ENCODE measurements at regions not wholly inside any gene's neighbourhood (a gene's known extent, or its start where the extent isn't known, plus 50 kb on each side); places are given as distances from the start of the nearest gene placed in this dataset.

DNA sequence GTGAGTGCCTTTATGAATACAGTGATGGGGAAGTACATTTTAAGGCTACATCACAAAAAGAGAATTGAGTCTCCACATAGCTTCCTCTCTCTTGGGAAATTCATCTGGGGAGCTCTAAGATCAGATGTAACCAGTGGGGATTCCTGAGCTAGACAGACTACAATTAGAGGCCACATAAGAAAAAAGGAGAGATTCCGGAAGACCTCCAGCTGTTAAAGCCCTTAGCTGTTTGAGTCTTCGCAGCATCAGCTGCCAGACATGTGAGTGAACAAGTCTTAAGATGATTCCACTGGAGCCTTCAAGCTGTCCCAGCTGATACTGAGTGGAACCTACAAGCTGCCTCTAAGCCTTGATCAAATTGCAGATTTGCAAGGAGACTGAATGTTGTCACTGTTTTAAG lies 448.5 kb downstream of the NXPH1 start:
- no peak overlapping the region for H2BK20ac ChIP-seq (ENCODE audit: low read depth, low read length)
- H3K4ac ChIP-seq (ENCODE audit: low read depth, low read length) = no peak overlapping the region
- no peak overlapping the region for H3K9ac ChIP-seq (ENCODE audit: low read depth, low read length)
- H3K4me2 ChIP-seq (ENCODE audit: low read depth, low read length) = no peak overlapping the region
- H4K8ac ChIP-seq (ENCODE audit: low read depth in 2 of 2, low read length in 2 of 2) = no peak overlapping the region
- H2BK15ac ChIP-seq (ENCODE audit: low read depth, low read length) = no peak overlapping the region
- no peak overlapping the region for H2AK5ac ChIP-seq (ENCODE audit: low read depth, low read length)
- no peak overlapping the region for H2BK120ac ChIP-seq (ENCODE audit: low read depth, low read length)
- H4K5ac ChIP-seq (ENCODE audit: low read depth, low read length) = no peak overlapping the region
- H3K79me1 ChIP-seq (ENCODE audit: low read depth in 1 of 2, low read length in 2 of 2) = no peaks in the 10 kb centered on the region
- in situ Hi-C loops (cut with MboI; ENCODE audit: low sequenced_read_pairs) (no loop called here), dilution Hi-C loops (cut with HindIII; ENCODE audit: low sequenced_read_pairs, unreplicated experiment) (no loop called here), intact Hi-C loops (cut with micrococcal nuclease) (no loop called here)
- no peaks in the 10 kb centered on the region for H4K20me1 ChIP-seq (ENCODE audit: insufficient read depth, low read length)
- CTCF ChIA-PET = no interaction called here
- H3K27me3 ChIP-seq (ENCODE audit: control insufficient read depth, insufficient read depth, low read length) = no peaks in the 10 kb centered on the region
- TF ChIP-seq NFE2L2 (IDR thresholded peaks at IDR 0.05; ENCODE audit: low read depth, low read length) (no peak), RCOR1 (IDR thresholded peaks at IDR 0.05; ENCODE audit: insufficient replicate concordance, low read length) (no peak), MAZ (IDR thresholded peaks at IDR 0.05; ENCODE audit: borderline replicate concordance, low read depth, low read length) (no peak), MAFK (IDR thresholded peaks at IDR 0.05; ENCODE audit: low read depth, low read length) (no peak), BHLHE40 (IDR thresholded peaks at IDR 0.05; ENCODE audit: low read depth, low read length) (no peak), CEBPB (IDR thresholded peaks at IDR 0.05; ENCODE audit: low read depth, low read length) (no peak), CHD1 (IDR thresholded peaks at IDR 0.05; ENCODE audit: low read depth, low read length) (no peak), FOS (IDR thresholded peaks at IDR 0.05; ENCODE audit: low read depth, low read length) (no peak), SMC3 (IDR thresholded peaks at IDR 0.05; ENCODE audit: low read depth, low read length) (no peak), MXI1 (IDR thresholded peaks at IDR 0.05; ENCODE audit: borderline replicate concordance, low read depth, low read length) (no peak)
- H3K4me3 ChIP-seq (ENCODE audit: insufficient read depth, low read depth, low read length) = no peak overlapping the region
- no peak overlapping the region for H3K23ac ChIP-seq (ENCODE audit: low read depth, low read length)
- DNase-seq = no peak
- no peaks in the 10 kb centered on the region for H3K4me1 ChIP-seq (ENCODE audit: control insufficient read depth, insufficient read depth, low read length)
- H2BK5ac ChIP-seq (ENCODE audit: low read depth, low read length, poor library complexity, severe bottlenecking) = no peak overlapping the region
- no peak overlapping the region for H4K91ac ChIP-seq (ENCODE audit: insufficient read depth, low read depth, low read length)
- POLR2A ChIA-PET (ENCODE audit: unreplicated experiment) = no interaction called here
- no peak overlapping the region for H2AK9ac ChIP-seq (replicated peaks; ENCODE audit: low read depth, low read length, poor library complexity)
- no peaks in the 10 kb centered on the region for H3K36me3 ChIP-seq (ENCODE audit: control insufficient read depth, insufficient read depth, low read length)
- no peak for ATAC-seq (ENCODE audit: low read depth)
- H3K56ac ChIP-seq (ENCODE audit: extremely low read depth, insufficient read depth, low read length) = no peak overlapping the region
- no peaks in the 10 kb centered on the region for H3K9me1 ChIP-seq (ENCODE audit: insufficient read depth, low read length)
- peaks cover 4% of the 10 kb centered on the region; the same call in 1 of the 2 replicates for H3K9me3 ChIP-seq (ENCODE audit: control insufficient read depth, insufficient read depth, low read length)
- H3K27ac ChIP-seq (ENCODE audit: insufficient read depth, low read length) = no peak overlapping the region
- H2AFZ ChIP-seq (replicated peaks; ENCODE audit: low read length, poor library complexity) = no peak overlapping the region
- no peak overlapping the region for H3K18ac ChIP-seq (ENCODE audit: low read depth, low read length)
- BruUV-seq (replicated peaks) = no TSS peak
- H3K14ac ChIP-seq (replicated peaks; ENCODE audit: low read depth, low read length) = no peak overlapping the region
- no CpG with 5 or more reads among the region's 2 CpGs for WGBS, 2 experiments (ENCODE audit: extremely low coverage in 2 of 2, insufficient read length in 1 of 2)

Data from IMR-90 (cell line).